Lower leg skin (tissue), 3 donors: ENCODE measurements at regions not wholly inside any gene's neighbourhood (a gene's known extent, or its start where the extent isn't known, plus 50 kb on each side); places are given as distances from the start of the nearest gene placed in this dataset.

Source experiments
- POLR2A ChIP-seq, 2 donors: fragments of 450-650 bp; IDR thresholded peaks; one replicate each; pipeline ENCODE4 v1.6.1; 2016 to 2017; ENCODE audit warnings: antibody characterized with exemption in 2 of 2, mild to moderate bottlenecking in 1 of 2, moderate library complexity in 1 of 2
- TF ChIP-seq, protein P1 (sequence below), 3 donors: fragments of 450-650 bp; IDR thresholded peaks; one replicate each; pipeline ENCODE4 v1.5.1; 2016; ENCODE audit warnings: antibody characterized with exemption in 3 of 3, mild to moderate bottlenecking in 3 of 3, moderate library complexity in 2 of 3

DNA sequence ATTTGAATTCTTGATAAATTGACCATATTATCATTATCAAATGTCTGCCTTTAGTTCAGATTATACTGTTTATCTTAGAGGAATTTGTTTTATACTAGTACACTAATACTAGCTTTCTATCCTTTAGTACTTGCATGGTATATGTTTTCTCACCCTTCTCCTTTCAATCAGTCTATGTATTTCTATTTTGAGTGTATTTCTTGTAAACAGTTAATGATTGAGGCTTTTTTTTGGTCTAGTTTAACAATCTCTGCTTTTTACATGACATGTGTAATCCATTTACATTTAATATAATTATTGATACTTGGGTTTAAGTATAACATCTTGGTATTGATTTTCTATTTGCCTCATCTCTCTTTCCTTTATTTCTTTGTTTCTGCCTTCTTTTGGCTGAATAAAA, 224.9 kb downstream of the CENPF start:
- TF ChIP-seq, protein P1, sequence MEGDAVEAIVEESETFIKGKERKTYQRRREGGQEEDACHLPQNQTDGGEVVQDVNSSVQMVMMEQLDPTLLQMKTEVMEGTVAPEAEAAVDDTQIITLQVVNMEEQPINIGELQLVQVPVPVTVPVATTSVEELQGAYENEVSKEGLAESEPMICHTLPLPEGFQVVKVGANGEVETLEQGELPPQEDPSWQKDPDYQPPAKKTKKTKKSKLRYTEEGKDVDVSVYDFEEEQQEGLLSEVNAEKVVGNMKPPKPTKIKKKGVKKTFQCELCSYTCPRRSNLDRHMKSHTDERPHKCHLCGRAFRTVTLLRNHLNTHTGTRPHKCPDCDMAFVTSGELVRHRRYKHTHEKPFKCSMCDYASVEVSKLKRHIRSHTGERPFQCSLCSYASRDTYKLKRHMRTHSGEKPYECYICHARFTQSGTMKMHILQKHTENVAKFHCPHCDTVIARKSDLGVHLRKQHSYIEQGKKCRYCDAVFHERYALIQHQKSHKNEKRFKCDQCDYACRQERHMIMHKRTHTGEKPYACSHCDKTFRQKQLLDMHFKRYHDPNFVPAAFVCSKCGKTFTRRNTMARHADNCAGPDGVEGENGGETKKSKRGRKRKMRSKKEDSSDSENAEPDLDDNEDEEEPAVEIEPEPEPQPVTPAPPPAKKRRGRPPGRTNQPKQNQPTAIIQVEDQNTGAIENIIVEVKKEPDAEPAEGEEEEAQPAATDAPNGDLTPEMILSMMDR (IDR thresholded peaks at IDR 0.05), result no peak
- no peak for TF ChIP-seq POLR2A (IDR thresholded peaks at IDR 0.05)
